SK-N-SH treated with all-trans-retinoic acid at 6 μM for 48 hours (cell line): ENCODE measurements at regions not wholly inside any gene's neighbourhood (a gene's known extent, or its start where the extent isn't known, plus 50 kb on each side); places are given as distances from the start of the nearest gene placed in this dataset.

Source experiments
- ATAC-seq: fragments of 200-7000 bp; cut with Tn5 transposase; 3 replicates; pipeline ENCODE4 v1.9.1; 2020; ENCODE audit warnings: mild to moderate bottlenecking, moderate library complexity
- ARNTL ChIP-seq: fragments of 450-650 bp; formaldehyde crosslinking; IDR thresholded peaks from 2 replicates; pipeline ENCODE4 v1.5.0; 2020; ENCODE audit warnings: low read depth, mild to moderate bottlenecking, moderate library complexity, borderline replicate concordance
- BACH2 ChIP-seq: fragments of 250-450 bp; sonication (Bioruptor Pico); IDR thresholded peaks from 2 replicates; pipeline ENCODE4 v1.9.0; 2021; ENCODE audit warnings: mild to moderate bottlenecking, borderline replicate concordance
- CREB5 ChIP-seq: fragments of 250-450 bp; sonication (Bioruptor Pico); IDR thresholded peaks from 2 replicates; pipeline ENCODE4 v1.5.1; 2020; ENCODE audit warnings: low read depth, mild to moderate bottlenecking, moderate library complexity
- CSDC2 ChIP-seq: fragments of 250-450 bp; sonication (Bioruptor Pico); IDR thresholded peaks from 2 replicates; pipeline ENCODE4 v1.5.0; 2020; ENCODE audit warnings: mild to moderate bottlenecking, moderate library complexity
- CSRNP3 ChIP-seq: fragments of 250-450 bp; sonication (Bioruptor Pico); IDR thresholded peaks from 2 replicates; pipeline ENCODE4 v1.5.1; 2021; ENCODE audit warnings: mild to moderate bottlenecking, moderate library complexity
- ESRRG ChIP-seq: fragments of 250-450 bp; sonication (Bioruptor Pico); IDR thresholded peaks from 2 replicates; pipeline ENCODE4 v1.6.1; 2021; ENCODE audit warnings: mild to moderate bottlenecking
- GLIS3 ChIP-seq: fragments of 250-450 bp; sonication (Bioruptor Pico); IDR thresholded peaks from 2 replicates; pipeline ENCODE4 v1.5.0; 2020; ENCODE audit warnings: mild to moderate bottlenecking, moderate library complexity
- ISL1 ChIP-seq: fragments of 250-450 bp; sonication (Bioruptor Pico); IDR thresholded peaks from 2 replicates; pipeline ENCODE4 v2.1.2; 2022; ENCODE audit warnings: mild to moderate bottlenecking, moderate library complexity
- OSR1 ChIP-seq: fragments of 250-450 bp; sonication (Bioruptor Pico); IDR thresholded peaks from 2 replicates; pipeline ENCODE4 v1.8.0; 2022; ENCODE audit warnings: moderate library complexity, mild to moderate bottlenecking, inconsistent platforms
- PATZ1 ChIP-seq: fragments of 250-450 bp; sonication (Bioruptor Pico); IDR thresholded peaks from 2 replicates; pipeline ENCODE4 v1.8.0; 2020; ENCODE audit warnings: mild to moderate bottlenecking, moderate library complexity, borderline replicate concordance
- PPARA ChIP-seq: fragments of 250-450 bp; sonication (Bioruptor Pico); IDR thresholded peaks from 2 replicates; pipeline ENCODE4 v1.5.0; 2020; ENCODE audit warnings: mild to moderate bottlenecking, borderline replicate concordance
- RARB ChIP-seq: fragments of 250-450 bp; sonication (Bioruptor Pico); IDR thresholded peaks from 2 replicates; pipeline ENCODE4 v1.8.0; 2021; ENCODE audit warnings: mild to moderate bottlenecking, moderate library complexity
- SNAI2 ChIP-seq: fragments of 250-450 bp; sonication (Bioruptor Pico); IDR thresholded peaks from 2 replicates; pipeline ENCODE4 v1.5.0; 2020; ENCODE audit warnings: mild to moderate bottlenecking, moderate library complexity
- TOX ChIP-seq: fragments of 250-450 bp; sonication (Bioruptor Pico); IDR thresholded peaks from 2 replicates; pipeline ENCODE4 v1.8.0; 2021; ENCODE audit warnings: mild to moderate bottlenecking, moderate library complexity, borderline replicate concordance
- TSHZ2 ChIP-seq: fragments of 250-450 bp; sonication (Bioruptor Pico); IDR thresholded peaks from 2 replicates; pipeline ENCODE4 v1.5.0; 2020; ENCODE audit warnings: mild to moderate bottlenecking, moderate library complexity
- ZC3H10 ChIP-seq: fragments of 250-450 bp; sonication (Bioruptor Pico); IDR thresholded peaks from 2 replicates; pipeline ENCODE4 v1.5.1; 2021; ENCODE audit warnings: mild to moderate bottlenecking, moderate library complexity
- ZFP30 ChIP-seq: fragments of 450-650 bp; formaldehyde crosslinking; IDR thresholded peaks from 2 replicates; pipeline ENCODE4 v1.5.0; 2022; ENCODE audit warnings: mild to moderate bottlenecking, moderate library complexity
- ZNF565 ChIP-seq: fragments of 450-650 bp; formaldehyde crosslinking; conservative IDR thresholded peaks from 2 replicates; pipeline ENCODE4 v1.5.0; 2020; ENCODE audit warnings: low read depth, mild to moderate bottlenecking, moderate library complexity
- ZNF70 ChIP-seq: fragments of 450-650 bp; formaldehyde crosslinking; IDR thresholded peaks from 2 replicates; pipeline ENCODE4 v1.5.0; 2020; ENCODE audit warnings: mild to moderate bottlenecking, moderate library complexity
- ZNF8 ChIP-seq: fragments of 450-650 bp; formaldehyde crosslinking; IDR thresholded peaks from 2 replicates; pipeline ENCODE4 v1.5.0; 2020; ENCODE audit warnings: mild to moderate bottlenecking, moderate library complexity

GRCh38 chrX:121642415-121642814, 595.0 kb downstream of the GLUD2 start:
- no peak for TF ChIP-seq ZNF565 (CRISPR knock-in tag)
- no peak for TF ChIP-seq ZC3H10 (CRISPR knock-in tag)
- no peak for TF ChIP-seq CSDC2 (CRISPR knock-in tag)
- TF ChIP-seq ESRRG (CRISPR knock-in tag): no peak
- no peak for TF ChIP-seq ZFP30 (CRISPR knock-in tag)
- TF ChIP-seq PPARA: no peak
- no peak for TF ChIP-seq TSHZ2
- TF ChIP-seq PATZ1 (CRISPR knock-in tag): no peak
- TF ChIP-seq RARB (CRISPR knock-in tag): no peak
- ATAC-seq: no peak

- TF ChIP-seq ZNF70 (CRISPR knock-in tag) (no peak), GLIS3 (CRISPR knock-in tag) (no peak), SNAI2 (CRISPR knock-in tag) (no peak), ZNF8 (CRISPR knock-in tag) (no peak), BACH2 (CRISPR knock-in tag) (no peak), CSRNP3 (CRISPR knock-in tag) (no peak), ISL1 (no peak), CREB5 (CRISPR knock-in tag) (no peak), CSDC2 (CRISPR knock-in tag) (no peak), PPARA (no peak), ZC3H10 (CRISPR knock-in tag) (no peak), OSR1 (CRISPR knock-in tag) (no peak), ESRRG (CRISPR knock-in tag) (no peak), PATZ1 (CRISPR knock-in tag) (no peak), TOX (no peak), RARB (CRISPR knock-in tag) (no peak), ARNTL (CRISPR knock-in tag) (no peak)
- no peak for ATAC-seq
These were observed 602.0 kb downstream of the GLUD2 start for GRCh38 chrX:121649417-121649816.

GRCh38 chrX:121655276-121655675, 607.9 kb downstream of the GLUD2 start:
- TF ChIP-seq ZNF8 (CRISPR knock-in tag): no peak
- no peak for ATAC-seq

GRCh38 chrX:121666171-121666570, 618.8 kb downstream of the GLUD2 start:
- no peak for ATAC-seq
- TF ChIP-seq TSHZ2 (no peak), CSRNP3 (CRISPR knock-in tag) (no peak), ZFP30 (CRISPR knock-in tag) (no peak), ARNTL (CRISPR knock-in tag) (no peak), OSR1 (CRISPR knock-in tag) (no peak), RARB (CRISPR knock-in tag) (no peak), PATZ1 (CRISPR knock-in tag) (no peak), GLIS3 (CRISPR knock-in tag) (no peak), ESRRG (CRISPR knock-in tag) (no peak)
